Right atrium auricular region (tissue), 2 donors: ENCODE measurements at regions not wholly inside any gene's neighbourhood (a gene's known extent, or its start where the extent isn't known, plus 50 kb on each side); places are given as distances from the start of the nearest gene placed in this dataset.

Experiments
- DNase-seq: peaks from one replicate; pipeline ENCODE4 v3.0.0-alpha.2; 2019; ENCODE audit warnings: low spot score
- H3K27ac ChIP-seq, 2 donors: fragments of 200-600 bp; sonication (generic); 1 replicate in 1 of 2; 2 replicates in 1 of 2; pipeline ENCODE4 v1.5.1; 2016 to 2019
- H3K27me3 ChIP-seq, 2 donors: fragments of 200-600 bp; sonication (generic); one replicate each; pipeline versions ENCODE4 v1.5.1 to v1.6.0; 2017 to 2019
- H3K36me3 ChIP-seq: fragments of 200-600 bp; sonication (generic); one replicate; pipeline ENCODE4 v1.5.1; 2016
- H3K4me1 ChIP-seq, 2 donors: fragments of 200-600 bp; sonication (generic); one replicate each; pipeline versions ENCODE4 v1.5.1 to v1.6.0; 2017 to 2019
- H3K4me3 ChIP-seq, 2 donors: fragments of 200-600 bp; sonication (generic); 1 replicate in 1 of 2; 2 replicates in 1 of 2; pipeline ENCODE4 v1.5.1; 2017 to 2019; ENCODE audit warnings: mild to moderate bottlenecking in 1 of 2, moderate library complexity in 1 of 2
- H3K9me3 ChIP-seq, 2 donors: fragments of 200-600 bp; sonication (generic); one replicate each; pipeline ENCODE4 v1.5.1; 2019
- TF ChIP-seq, protein P1 (sequence below), 2 donors: fragments of 200-600 bp; sonication (generic); IDR thresholded peaks; one replicate each; pipeline ENCODE4 v1.5.1; 2019; ENCODE audit warnings: antibody characterized with exemption in 2 of 2

DNA sequence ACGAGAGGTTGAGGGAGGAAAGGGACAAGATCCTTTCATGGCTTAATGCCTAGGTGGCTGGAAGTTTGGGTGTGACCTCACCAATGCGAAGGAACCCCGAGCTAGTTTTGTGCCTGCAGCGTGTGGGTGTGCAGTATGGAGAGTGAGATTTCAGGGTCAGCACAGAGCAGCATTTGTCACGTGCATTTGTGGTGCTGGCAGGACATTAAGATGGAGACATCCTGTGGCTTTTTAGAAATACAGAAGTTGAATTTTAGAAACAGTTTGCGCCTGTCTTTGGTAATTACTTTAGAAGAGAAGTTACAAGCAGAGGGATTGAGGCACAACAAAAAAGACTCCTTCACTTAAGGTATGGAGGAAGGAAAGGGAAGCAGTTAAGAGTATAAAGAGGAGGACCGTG, 258.2 kb upstream of the THUMPD2 start:
- no peak for DNase-seq
- peaks cover 0 to 14% of the 10 kb centered on the region in 2 donors for H3K9me3 ChIP-seq
- TF ChIP-seq, protein P1, sequence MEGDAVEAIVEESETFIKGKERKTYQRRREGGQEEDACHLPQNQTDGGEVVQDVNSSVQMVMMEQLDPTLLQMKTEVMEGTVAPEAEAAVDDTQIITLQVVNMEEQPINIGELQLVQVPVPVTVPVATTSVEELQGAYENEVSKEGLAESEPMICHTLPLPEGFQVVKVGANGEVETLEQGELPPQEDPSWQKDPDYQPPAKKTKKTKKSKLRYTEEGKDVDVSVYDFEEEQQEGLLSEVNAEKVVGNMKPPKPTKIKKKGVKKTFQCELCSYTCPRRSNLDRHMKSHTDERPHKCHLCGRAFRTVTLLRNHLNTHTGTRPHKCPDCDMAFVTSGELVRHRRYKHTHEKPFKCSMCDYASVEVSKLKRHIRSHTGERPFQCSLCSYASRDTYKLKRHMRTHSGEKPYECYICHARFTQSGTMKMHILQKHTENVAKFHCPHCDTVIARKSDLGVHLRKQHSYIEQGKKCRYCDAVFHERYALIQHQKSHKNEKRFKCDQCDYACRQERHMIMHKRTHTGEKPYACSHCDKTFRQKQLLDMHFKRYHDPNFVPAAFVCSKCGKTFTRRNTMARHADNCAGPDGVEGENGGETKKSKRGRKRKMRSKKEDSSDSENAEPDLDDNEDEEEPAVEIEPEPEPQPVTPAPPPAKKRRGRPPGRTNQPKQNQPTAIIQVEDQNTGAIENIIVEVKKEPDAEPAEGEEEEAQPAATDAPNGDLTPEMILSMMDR (IDR thresholded peaks at IDR 0.05): no peak
- H3K27ac ChIP-seq: no peak overlapping the region
- no peak overlapping the region for H3K4me3 ChIP-seq
- H3K36me3 ChIP-seq: no peaks in the 10 kb centered on the region
- H3K4me1 ChIP-seq: no peaks in the 10 kb centered on the region
- H3K27me3 ChIP-seq: no peaks in the 10 kb centered on the region

- Histone ChIP-seq H3K36me3 (no peaks in the 10 kb centered on the region), H3K4me3 (no peak overlapping the region), H3K4me1 (no peaks in the 10 kb centered on the region), H3K9me3 (peaks cover 0 to 14% of the 10 kb centered on the region in 2 donors), H3K27ac (no peak overlapping the region), H3K27me3 (no peaks in the 10 kb centered on the region)
- DNase-seq: no peak
- TF ChIP-seq, protein P1 (IDR thresholded peaks at IDR 0.05): no peak
Measured at GRCh38 chr2:40036241-40036640, 257.2 kb upstream of the THUMPD2 start.

DNA sequence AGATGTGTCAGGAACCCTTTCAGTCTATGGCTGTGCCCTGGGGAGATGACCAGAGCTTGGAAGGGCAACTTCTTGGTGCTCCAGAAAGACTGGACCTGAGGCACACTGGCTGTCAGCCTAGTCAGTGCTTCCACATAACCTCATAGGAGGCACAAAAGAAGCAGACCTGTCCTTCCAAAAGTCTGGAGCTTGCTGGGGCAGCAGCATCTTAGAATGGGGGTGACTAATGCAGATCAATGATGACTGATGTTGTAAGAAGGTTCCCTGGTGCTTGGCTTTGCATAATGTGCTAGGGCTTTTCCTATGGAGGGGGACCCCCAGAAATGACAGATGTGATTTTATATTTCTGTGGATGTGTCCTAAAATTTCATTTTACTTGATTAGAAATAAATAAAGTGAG, 255.7 kb upstream of the THUMPD2 start:
- no peak for DNase-seq
- Histone ChIP-seq H3K27ac (no peak overlapping the region), H3K27me3 (no peaks in the 10 kb centered on the region), H3K4me1 (no peaks in the 10 kb centered on the region), H3K4me3 (no peak overlapping the region), H3K9me3 (peaks cover 0 to 14% of the 10 kb centered on the region in 2 donors), H3K36me3 (no peaks in the 10 kb centered on the region)
- TF ChIP-seq, protein P1 (IDR thresholded peaks at IDR 0.05): no peak

GRCh38 chr2:40034198-40034597, 255.1 kb upstream of the THUMPD2 start:
- Histone ChIP-seq H3K9me3 (peaks cover 0 to 14% of the 10 kb centered on the region in 2 donors), H3K36me3 (no peaks in the 10 kb centered on the region), H3K4me1 (no peaks in the 10 kb centered on the region), H3K27me3 (no peaks in the 10 kb centered on the region), H3K27ac (no peak overlapping the region), H3K4me3 (no peak overlapping the region)
- no peak for DNase-seq
- TF ChIP-seq, protein P1 (IDR thresholded peaks at IDR 0.05): no peak

GRCh38 chr2:40033781-40034180, 254.7 kb upstream of the THUMPD2 start:
- DNase-seq: no peak
- TF ChIP-seq, protein P1 (IDR thresholded peaks at IDR 0.05): no peak
- Histone ChIP-seq H3K27ac (no peak overlapping the region), H3K36me3 (no peaks in the 10 kb centered on the region), H3K9me3 (peaks cover 0 to 14% of the 10 kb centered on the region in 2 donors), H3K4me3 (no peak overlapping the region), H3K27me3 (no peaks in the 10 kb centered on the region), H3K4me1 (no peaks in the 10 kb centered on the region)

DNA sequence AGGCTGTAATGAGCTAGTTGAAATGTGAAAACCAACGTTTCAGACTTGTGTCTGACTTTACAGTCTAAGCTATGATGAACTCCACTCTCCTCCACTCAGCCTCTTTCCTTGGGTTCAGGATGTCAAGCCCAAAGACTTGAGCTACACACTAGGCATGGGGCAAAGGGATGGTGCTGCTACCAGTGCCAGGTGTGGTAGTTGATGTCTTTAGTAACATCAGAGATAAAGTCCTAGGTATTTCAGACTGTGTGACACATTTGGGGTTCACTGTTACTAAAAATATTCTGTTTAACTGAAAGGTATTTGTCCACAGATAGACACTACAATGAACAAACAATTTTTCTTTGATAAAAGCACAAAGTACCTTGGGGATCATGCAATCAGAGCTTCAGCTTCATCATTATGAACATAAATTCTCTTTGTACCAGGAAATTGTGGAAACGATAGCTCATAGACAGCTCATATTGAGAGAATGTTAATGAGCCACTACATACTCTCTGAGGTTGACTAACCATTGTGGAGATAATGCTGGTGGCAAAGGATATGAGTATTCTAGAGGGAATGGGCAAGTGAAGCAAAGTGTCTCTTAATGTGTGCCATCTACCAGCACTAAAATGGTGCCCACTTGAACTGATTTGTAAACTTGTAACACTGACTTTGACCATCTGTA, 253.7 kb upstream of the THUMPD2 start:
- DNase-seq: no peak
- H3K9me3 ChIP-seq: peaks cover 0 to 14% of the 10 kb centered on the region in 2 donors
- no peaks in the 10 kb centered on the region for H3K4me1 ChIP-seq
- H3K27me3 ChIP-seq: no peaks in the 10 kb centered on the region
- H3K27ac ChIP-seq: no peak overlapping the region
- no peaks in the 10 kb centered on the region for H3K36me3 ChIP-seq
- TF ChIP-seq, protein P1 (IDR thresholded peaks at IDR 0.05): no peak
- no peak overlapping the region for H3K4me3 ChIP-seq
